ENCODE measurements at regions not wholly inside any gene's neighbourhood (a gene's known extent, or its start where the extent isn't known, plus 50 kb on each side); places are given as distances from the start of the nearest gene placed in this dataset.

- TF ChIP-seq POLR2A (IDR thresholded peaks at IDR 0.05) = no peak
- TF ChIP-seq, protein P1, sequence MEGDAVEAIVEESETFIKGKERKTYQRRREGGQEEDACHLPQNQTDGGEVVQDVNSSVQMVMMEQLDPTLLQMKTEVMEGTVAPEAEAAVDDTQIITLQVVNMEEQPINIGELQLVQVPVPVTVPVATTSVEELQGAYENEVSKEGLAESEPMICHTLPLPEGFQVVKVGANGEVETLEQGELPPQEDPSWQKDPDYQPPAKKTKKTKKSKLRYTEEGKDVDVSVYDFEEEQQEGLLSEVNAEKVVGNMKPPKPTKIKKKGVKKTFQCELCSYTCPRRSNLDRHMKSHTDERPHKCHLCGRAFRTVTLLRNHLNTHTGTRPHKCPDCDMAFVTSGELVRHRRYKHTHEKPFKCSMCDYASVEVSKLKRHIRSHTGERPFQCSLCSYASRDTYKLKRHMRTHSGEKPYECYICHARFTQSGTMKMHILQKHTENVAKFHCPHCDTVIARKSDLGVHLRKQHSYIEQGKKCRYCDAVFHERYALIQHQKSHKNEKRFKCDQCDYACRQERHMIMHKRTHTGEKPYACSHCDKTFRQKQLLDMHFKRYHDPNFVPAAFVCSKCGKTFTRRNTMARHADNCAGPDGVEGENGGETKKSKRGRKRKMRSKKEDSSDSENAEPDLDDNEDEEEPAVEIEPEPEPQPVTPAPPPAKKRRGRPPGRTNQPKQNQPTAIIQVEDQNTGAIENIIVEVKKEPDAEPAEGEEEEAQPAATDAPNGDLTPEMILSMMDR (IDR thresholded peaks at IDR 0.05 in 8 of 11, conservative IDR thresholded peaks at IDR 0.05 in 3 of 11) = no peak
- TF ChIP-seq POLR2AphosphoS5 (IDR thresholded peaks at IDR 0.05) = no peak
- Histone ChIP-seq H3K36me3 (no peaks in the 10 kb centered on the region), H3K27ac (no peak overlapping the region), H3K4me3 (no peak overlapping the region), H3K27me3 (replicated peaks in 1 of 7) (no peaks in the 10 kb centered on the region), H3K9me3 (peaks cover 0 to 3% (median 0%) of the 10 kb centered on the region in 8 donors), H3K4me1 (no peaks in the 10 kb centered on the region)
- WGBS, 5 donors = 82 to 90% (median 87%) methylated on average over 2 of the region's 2 CpGs
- DNase-seq = no peak
- intact Hi-C loops (cut with DNase I; ENCODE audit: low total_unique reads) = no loop called here
Observed at GRCh38 chr5:93297116-93297515, 283.9 kb downstream of the NR2F1-AS1 start.

DNA sequence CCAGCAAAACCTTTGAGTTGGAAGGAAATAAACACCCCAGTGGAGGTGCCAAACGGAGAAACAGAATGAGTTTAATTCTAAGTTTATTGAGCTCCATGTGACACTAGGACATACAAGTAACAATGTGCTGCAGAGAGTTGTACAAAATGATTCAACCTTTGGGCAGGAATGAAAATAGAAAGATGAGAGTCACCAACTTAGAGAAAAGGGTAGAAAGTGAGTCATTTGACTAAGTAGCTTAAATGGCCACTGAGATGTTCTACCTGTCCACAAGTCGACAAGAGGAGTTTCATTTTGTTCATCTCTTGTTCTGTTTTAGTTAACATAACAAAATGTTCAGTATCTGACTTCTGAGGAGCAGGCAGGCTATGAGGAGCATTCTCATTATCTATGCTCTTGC, 284.7 kb downstream of the NR2F1-AS1 start:
- 66 to 86% (median 72%) methylated on average over 2 of the region's 2 CpGs for WGBS, 5 donors
- no peak for DNase-seq
- no peak for TF ChIP-seq POLR2A (IDR thresholded peaks at IDR 0.05)
- TF ChIP-seq, protein P1 (IDR thresholded peaks at IDR 0.05 in 8 of 11, conservative IDR thresholded peaks at IDR 0.05 in 3 of 11) = no peak
- no peak for TF ChIP-seq POLR2AphosphoS5 (IDR thresholded peaks at IDR 0.05)
- Histone ChIP-seq H3K36me3 (no peaks in the 10 kb centered on the region), H3K4me3 (no peak overlapping the region), H3K9me3 (peaks cover 0 to 3% (median 0%) of the 10 kb centered on the region in 8 donors), H3K27ac (no peak overlapping the region), H3K27me3 (replicated peaks in 1 of 7) (no peaks in the 10 kb centered on the region), H3K4me1 (no peaks in the 10 kb centered on the region)
- intact Hi-C loops (cut with DNase I; ENCODE audit: low total_unique reads) = no loop called here

DNA sequence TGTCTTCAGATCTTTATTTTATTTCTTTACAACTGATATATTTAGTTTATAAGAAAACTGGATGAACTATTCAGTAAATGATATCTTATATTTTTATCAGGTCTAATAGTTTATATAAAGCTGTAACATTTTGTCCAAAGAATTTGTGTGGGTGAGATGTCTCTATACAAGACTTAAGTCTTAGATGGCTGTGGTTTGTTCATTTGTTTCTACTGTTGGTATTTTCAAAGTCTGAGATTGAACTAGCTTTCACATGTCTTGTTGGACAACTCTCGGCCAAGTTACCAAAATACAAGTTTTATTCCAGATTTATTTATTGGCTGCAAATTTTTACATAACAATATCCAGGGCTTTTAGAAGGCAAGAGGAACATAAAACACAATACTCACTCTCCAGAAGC, 286.0 kb downstream of the NR2F1-AS1 start:
- Histone ChIP-seq H3K4me3 (no peak overlapping the region), H3K27me3 (replicated peaks in 1 of 7) (no peaks in the 10 kb centered on the region), H3K27ac (no peak overlapping the region), H3K9me3 (peaks cover 0 to 3% (median 0%) of the 10 kb centered on the region in 8 donors), H3K36me3 (no peaks in the 10 kb centered on the region), H3K4me1 (no peaks in the 10 kb centered on the region)
- no peak for DNase-seq
- intact Hi-C loops (cut with DNase I; ENCODE audit: low total_unique reads) = no loop called here
- 80 to 100% (median 91%) methylated on average over 1 of the region's 1 CpG for WGBS, 5 donors
- TF ChIP-seq POLR2AphosphoS5 (IDR thresholded peaks at IDR 0.05) = no peak
- TF ChIP-seq POLR2A (IDR thresholded peaks at IDR 0.05) = no peak
- TF ChIP-seq, protein P1 (IDR thresholded peaks at IDR 0.05 in 8 of 11, conservative IDR thresholded peaks at IDR 0.05 in 3 of 11) = no peak

GRCh38 chr5:93294199-93294598, 286.8 kb downstream of the NR2F1-AS1 start:
- H3K27ac ChIP-seq = no peak overlapping the region
- no peak overlapping the region for H3K4me3 ChIP-seq
- TF ChIP-seq, protein P1 (IDR thresholded peaks at IDR 0.05 in 8 of 11, conservative IDR thresholded peaks at IDR 0.05 in 3 of 11) = no peak
- TF ChIP-seq POLR2A (IDR thresholded peaks at IDR 0.05) = no peak
- no peak for TF ChIP-seq POLR2AphosphoS5 (IDR thresholded peaks at IDR 0.05)
- no peaks in the 10 kb centered on the region for H3K36me3 ChIP-seq
- DNase-seq = no peak
- H3K9me3 ChIP-seq = peaks cover 0 to 3% (median 0%) of the 10 kb centered on the region in 8 donors
- intact Hi-C loops (cut with DNase I; ENCODE audit: low total_unique reads) = no loop called here
- no peaks in the 10 kb centered on the region for H3K27me3 ChIP-seq (replicated peaks in 1 of 7)
- no peaks in the 10 kb centered on the region for H3K4me1 ChIP-seq

Measured in spleen (tissue), 11 donors.